ENCODE measurements at regions not wholly inside any gene's neighbourhood (a gene's known extent, or its start where the extent isn't known, plus 50 kb on each side); places are given as distances from the start of the nearest gene placed in this dataset.
"Not testable (repeated sequence)": the region's sequence is repeated elsewhere in the genome, so short reads cannot be mapped to it uniquely, and the experiment has no call there.

GRCh38 chr5:160479220-160479619 lies 57.6 kb downstream of the PTTG1 start:
- DNase-seq (ENCODE audit: low read depth): no peak

- DNase-seq (ENCODE audit: low read depth): no peak
These were observed 58.3 kb downstream of the PTTG1 start for GRCh38 chr5:160479926-160480325.

- no peak for DNase-seq (ENCODE audit: low read depth)
These were observed 59.0 kb downstream of the PTTG1 start for GRCh38 chr5:160480652-160481051.

GRCh38 chr5:160484678-160485077 lies 63.0 kb downstream of the PTTG1 start:
- no peak for DNase-seq (ENCODE audit: low read depth)

GRCh38 chr5:160485364-160485969 lies 63.8 kb downstream of the PTTG1 start:
- DNase-seq (ENCODE audit: low read depth): no peak

GRCh38 chr5:160486573-160486972 lies 64.9 kb downstream of the PTTG1 start:
- DNase-seq (ENCODE audit: low read depth): no peak

- DNase-seq (ENCODE audit: low read depth): no peak
These were observed 67.0 kb downstream of the PTTG1 start for GRCh38 chr5:160488394-160489325.

GRCh38 chr5:160491438-160491837 lies 69.8 kb downstream of the PTTG1 start:
- no peak for DNase-seq (ENCODE audit: low read depth)

GRCh38 chr5:160492565-160492964 lies 70.9 kb downstream of the PTTG1 start:
- DNase-seq (ENCODE audit: low read depth): no peak

GRCh38 chr5:160493806-160494338 lies 72.2 kb downstream of the PTTG1 start:
- DNase-seq (ENCODE audit: low read depth): no peak

- no peak for DNase-seq (ENCODE audit: low read depth)
These were observed 72.8 kb downstream of the PTTG1 start for GRCh38 chr5:160494451-160494850.

- no peak for DNase-seq (ENCODE audit: low read depth)
These were observed 74.7 kb downstream of the PTTG1 start for GRCh38 chr5:160496334-160496733.

- DNase-seq (ENCODE audit: low read depth): no peak
These were observed 75.1 kb downstream of the PTTG1 start for GRCh38 chr5:160496784-160497183.

GRCh38 chr5:160497878-160498277 lies 76.2 kb downstream of the PTTG1 start:
- no peak for DNase-seq (ENCODE audit: low read depth)

- not testable (repeated sequence) for DNase-seq (ENCODE audit: low read depth)
These were observed 76.9 kb downstream of the PTTG1 start for GRCh38 chr5:160498441-160499043.

- DNase-seq (ENCODE audit: low read depth): no peak
These were observed 79.4 kb downstream of the PTTG1 start for GRCh38 chr5:160500786-160501779.

GRCh38 chr5:160504906-160505305 lies 83.3 kb downstream of the PTTG1 start:
- DNase-seq (ENCODE audit: low read depth): no peak

- DNase-seq (ENCODE audit: low read depth): peak; percentile 59
These were observed 84.7 kb downstream of the PTTG1 start for GRCh38 chr5:160506006-160507004.

- no peak for DNase-seq (ENCODE audit: low read depth)
These were observed 85.6 kb downstream of the PTTG1 start for GRCh38 chr5:160507221-160507721.

GRCh38 chr5:160508780-160509361 lies 87.2 kb downstream of the PTTG1 start:
- DNase-seq (ENCODE audit: low read depth): peak; percentile 47

All from stimulated activated CD8-positive, alpha-beta memory T cell treated with anti-CD3 and anti-CD28 coated beads, Interleukin-12 subunit alpha, Interleukin-12 subunit beta, amount 100 ng/mL, for 1 hour (primary cell).